ENCODE measurements at regions not wholly inside any gene's neighbourhood (a gene's known extent, or its start where the extent isn't known, plus 50 kb on each side); places are given as distances from the start of the nearest gene placed in this dataset.

GRCh38 chr3:99579965-99580364 is 58.4 kb upstream of the COL8A1 start:
- no peak for TF ChIP-seq CTCF (conservative IDR thresholded peaks at IDR 0.05 in 1 of 2, IDR thresholded peaks at IDR 0.05 in 1 of 2; ENCODE audit: low read depth in 1 of 2, low read length in 2 of 2)
- no peak for TF ChIP-seq EZH2 (IDR thresholded peaks at IDR 0.05; ENCODE audit: low read length, missing control alignments)
